Small intestine (tissue), 7 donors: ENCODE measurements at regions not wholly inside any gene's neighbourhood (a gene's known extent, or its start where the extent isn't known, plus 50 kb on each side); places are given as distances from the start of the nearest gene placed in this dataset.

Experiments
- DNase-seq, 2 donors: peaks; one replicate each; pipeline versions ENCODE4 v3.0.0 to v3.0.0-alpha.2; 2013
- FAIRE-seq: peaks from 2 replicates; lab custom pipeline; 2012; peaks lifted over from hg19 to GRCh38; lab: Jason Lieb, UNC
- H3K27ac ChIP-seq, 3 donors: one replicate each; pipeline ENCODE4 v1.5.1; 2013; ENCODE audit warnings: low read length in 2 of 3, mild to moderate bottlenecking in 2 of 3, control low read depth in 1 of 3, inconsistent platforms in 1 of 3, low read depth in 1 of 3, moderate library complexity in 1 of 3
- H3K27me3 ChIP-seq, 3 donors: one replicate each; pipeline ENCODE4 v1.6.1; 2013; ENCODE audit warnings: low read length in 3 of 3, inconsistent platforms in 1 of 3; ENCODE audit not compliant: control insufficient read depth in 3 of 3, insufficient read depth in 3 of 3
- H3K36me3 ChIP-seq, 3 donors: one replicate each; pipeline ENCODE4 v1.6.1; 2013; ENCODE audit warnings: low read length in 3 of 3, inconsistent platforms in 1 of 3, low read depth in 1 of 3, mild to moderate bottlenecking in 1 of 3, moderate library complexity in 1 of 3; ENCODE audit not compliant: control insufficient read depth in 3 of 3, insufficient read depth in 2 of 3
- H3K4me1 ChIP-seq, 3 donors: one replicate each; pipeline ENCODE4 v1.6.1; 2013; ENCODE audit warnings: low read length in 2 of 3, inconsistent platforms in 1 of 3, low read depth in 1 of 3, mild to moderate bottlenecking in 1 of 3, moderate library complexity in 1 of 3; ENCODE audit not compliant: control insufficient read depth in 3 of 3, insufficient read depth in 2 of 3
- H3K4me3 ChIP-seq, 3 donors: one replicate each; pipeline ENCODE4 v1.5.1; 2013; ENCODE audit warnings: low read length in 3 of 3, control low read depth in 1 of 3, inconsistent platforms in 1 of 3, low read depth in 1 of 3, mild to moderate bottlenecking in 1 of 3, moderate library complexity in 1 of 3
- H3K9me3 ChIP-seq, 2 donors: one replicate each; pipeline ENCODE4 v1.6.1; 2013; ENCODE audit warnings: low read depth in 1 of 2, low read length in 1 of 2; ENCODE audit not compliant: control insufficient read depth in 2 of 2, insufficient read depth in 1 of 2
- WGBS, 3 donors: extraction: QIAGEN DNeasy Blood & Tissue Kit; methylation state at CpG; one replicate each; pipeline ENCODE4 v1.1.7; 2013; 5-methylcytosine and 5-hydroxymethylcytosine counted together
- donor health status: healthy with polysubstance abuse.
- donor health status: control.
- donor health status: control.
- donor health status: Bipolar disorder and iron deficiency.
- donor health status: healthy.

GRCh38 chr9:108665521-108666239, 190.1 kb downstream of the ACTL7B start:
- FAIRE-seq, result no peak
- H3K9me3 ChIP-seq, result peaks cover 0 to 12% of the 10 kb centered on the region in 2 donors
- no peak for DNase-seq
- H3K27me3 ChIP-seq, result no peaks in the 10 kb centered on the region
- H3K4me1 ChIP-seq, result peaks cover 0 to 14% (median 0%) of the 10 kb centered on the region in 3 donors
- 70 to 85% (median 78%) methylated on average over 4 of the region's 4 CpGs for WGBS, 3 donors
- no peak overlapping the region for H3K27ac ChIP-seq
- no peak overlapping the region for H3K4me3 ChIP-seq
- no peaks in the 10 kb centered on the region for H3K36me3 ChIP-seq

GRCh38 chr9:108664309-108665255, 191.2 kb downstream of the ACTL7B start:
- peaks cover 0 to 23% of the 10 kb centered on the region in 2 donors for H3K9me3 ChIP-seq
- peak overlapping the region in 1 of 3 donors; percentile 52 for H3K27ac ChIP-seq
- peak in 1 of 2 donors; percentile 68 for DNase-seq
- no peaks in the 10 kb centered on the region for H3K36me3 ChIP-seq
- no peak for FAIRE-seq
- 32 to 57% (median 47%) methylated on average over 5 of the region's 5 CpGs for WGBS, 3 donors
- H3K4me1 ChIP-seq, result peaks cover 0 to 14% (median 0%) of the 10 kb centered on the region in 3 donors
- H3K27me3 ChIP-seq, result no peaks in the 10 kb centered on the region
- no peak overlapping the region for H3K4me3 ChIP-seq

GRCh38 chr9:108663422-108663821, 192.4 kb downstream of the ACTL7B start:
- DNase-seq (no peak), FAIRE-seq (no peak)
- Histone ChIP-seq H3K27ac (no peak overlapping the region), H3K4me3 (no peak overlapping the region), H3K27me3 (no peaks in the 10 kb centered on the region), H3K4me1 (peaks cover 0 to 14% (median 0%) of the 10 kb centered on the region in 3 donors), H3K36me3 (no peaks in the 10 kb centered on the region), H3K9me3 (peaks cover 0 to 34% of the 10 kb centered on the region in 2 donors)
- WGBS, 3 donors, result 78 to 87% (median 80%) methylated on average over 2 of the region's 2 CpGs

GRCh38 chr9:108662956-108663355, 192.8 kb downstream of the ACTL7B start:
- 78 to 89% (median 87%) methylated on average over 4 of the region's 4 CpGs for WGBS, 3 donors

GRCh38 chr9:108662091-108662875, 193.5 kb downstream of the ACTL7B start:
- no peaks in the 10 kb centered on the region for H3K27me3 ChIP-seq
- no peaks in the 10 kb centered on the region for H3K36me3 ChIP-seq
- DNase-seq (no peak), FAIRE-seq (no peak)
- H3K27ac ChIP-seq, result no peak overlapping the region
- peaks cover 0 to 14% (median 0%) of the 10 kb centered on the region in 3 donors for H3K4me1 ChIP-seq
- no peak overlapping the region for H3K4me3 ChIP-seq
- 77 to 82% (median 79%) methylated on average over 6 of the region's 6 CpGs for WGBS, 3 donors
- peaks cover 0 to 39% of the 10 kb centered on the region in 2 donors for H3K9me3 ChIP-seq

More at GRCh38 chr9:108662956-108663355, 192.8 kb downstream of the ACTL7B start:
- Histone ChIP-seq H3K27me3 (no peaks in the 10 kb centered on the region), H3K36me3 (no peaks in the 10 kb centered on the region), H3K9me3 (peaks cover 0 to 39% of the 10 kb centered on the region in 2 donors), H3K4me1 (peaks cover 0 to 14% (median 0%) of the 10 kb centered on the region in 3 donors), H3K4me3 (no peak overlapping the region), H3K27ac (no peak overlapping the region)
- DNase-seq (no peak), FAIRE-seq (no peak)

GRCh38 chr9:108656566-108656965, 199.2 kb downstream of the ACTL7B start:
- DNase-seq (peak in 1 of 2 donors; percentile 53), FAIRE-seq (no peak)
- peaks cover 0 to 34% of the 10 kb centered on the region in 2 donors for H3K9me3 ChIP-seq
- H3K36me3 ChIP-seq, result no peaks in the 10 kb centered on the region
- no peaks in the 10 kb centered on the region for H3K27me3 ChIP-seq
- H3K27ac ChIP-seq, result peak overlapping the region in 1 of 3 donors; percentile 50
- H3K4me3 ChIP-seq, result no peak overlapping the region
- peaks cover 0 to 19% (median 0%) of the 10 kb centered on the region in 3 donors for H3K4me1 ChIP-seq
- 30 to 60% (median 44%) methylated on average over 5 of the region's 5 CpGs for WGBS, 3 donors

- no peak for DNase-seq
- Histone ChIP-seq H3K27ac (peak overlapping the region in 1 of 3 donors; percentile 50), H3K27me3 (no peaks in the 10 kb centered on the region), H3K9me3 (peaks cover 0 to 28% of the 10 kb centered on the region in 2 donors), H3K4me3 (no peak overlapping the region), H3K36me3 (no peaks in the 10 kb centered on the region), H3K4me1 (peaks cover 0 to 19% (median 0%) of the 10 kb centered on the region in 3 donors)
- WGBS, 3 donors, result 74 to 81% (median 80%) methylated on average over 7 of the region's 7 CpGs
- FAIRE-seq, result no peak
These were observed 200.0 kb downstream of the ACTL7B start for GRCh38 chr9:108655818-108656217.
